ENCODE measurements at regions not wholly inside any gene's neighbourhood (a gene's known extent, or its start where the extent isn't known, plus 50 kb on each side); places are given as distances from the start of the nearest gene placed in this dataset. TPM values are rescaled to one million over a fixed set of nuclear protein-coding genes. Genes with fewer than 3 reads are reported as not detected.
"Not testable (repeated sequence)": the region's sequence is repeated elsewhere in the genome, so short reads cannot be mapped to it uniquely, and the experiment has no call there.

DNA sequence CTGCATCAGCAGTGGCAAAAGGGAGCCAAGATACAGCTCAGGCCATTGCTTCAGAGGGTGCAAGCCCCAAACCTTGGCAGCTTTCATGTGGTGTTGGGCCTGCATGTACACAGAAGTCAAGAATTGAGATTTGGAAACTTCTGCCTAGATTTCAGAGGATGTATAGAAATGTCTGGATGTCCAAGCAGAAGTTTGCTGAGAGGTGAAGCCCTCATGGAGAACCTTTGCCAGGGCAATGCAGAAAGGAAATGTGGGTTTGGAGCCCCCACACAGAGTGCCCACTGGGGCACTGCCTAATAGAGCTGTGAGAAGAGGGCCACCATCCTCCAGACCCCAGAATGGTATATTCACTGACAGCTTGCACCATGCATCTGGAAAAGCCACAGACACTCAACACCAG lies 51.3 kb upstream of the DCLK2 start:
- CTCF ChIA-PET (ENCODE audit: low intra/inter-chr PET ratio); H2AFZ ChIP-seq (ENCODE audit: low read depth, low read length); H3K36me3 ChIP-seq (ENCODE audit: control insufficient read depth, insufficient read depth, low read length); H3K4me1 ChIP-seq (replicated peaks in 1 of 2; ENCODE audit: control insufficient read depth in 2 of 2, insufficient read depth in 2 of 2, low read length in 2 of 2); H3K27me3 ChIP-seq (ENCODE audit: control insufficient read depth in 2 of 2, insufficient read depth in 2 of 2, low read length in 2 of 2); ATAC-seq; FAIRE-seq; DNase-seq (ENCODE audit: extremely low read depth in 1 of 4, low spot score in 3 of 4); H3K4me3 ChIP-seq; intact Hi-C loops (cut with micrococcal nuclease); POLR2A ChIA-PET; H3K9me1 ChIP-seq (ENCODE audit: control insufficient read depth, insufficient read depth, low read length); H3K4me2 ChIP-seq (ENCODE audit: insufficient read depth, low read length); H3K9me3 ChIP-seq (replicated peaks; ENCODE audit: control insufficient read depth, insufficient read depth, low read depth, low read length); H3K79me2 ChIP-seq (ENCODE audit: control insufficient read depth, insufficient read depth, low read length); H3K27ac ChIP-seq (ENCODE audit: extremely low read depth, low read depth, low read length); H4K20me1 ChIP-seq (replicated peaks; ENCODE audit: control insufficient read depth, insufficient read depth, low read length); BruUV-seq (replicated peaks); H3K9ac ChIP-seq (ENCODE audit: insufficient read depth in 1 of 2, low read depth in 2 of 2, low read length in 2 of 2); in situ Hi-C loops (cut with MboI): not testable (repeated sequence)
- TF ChIP-seq CBX5 (IDR thresholded peaks at IDR 0.05; ENCODE audit: borderline replicate concordance, low read depth) (0 out of 2 replicates have a peak, but pooled peaks have one; percentile 53), TRIM28 (IDR thresholded peaks at IDR 0.05) (0 out of 2 replicates have a peak, but pooled peaks have one; percentile 22)

Small RNAs in the stretch of these regions (small RNA-seq; reads per million reads assigned to genes)
- gene RNA5SP167 (not detected), gene RNU6-1230P (not detected)

Data from K562 (cell line).